Endothelial cell of umbilical vein (primary cell): ENCODE measurements at regions not wholly inside any gene's neighbourhood (a gene's known extent, or its start where the extent isn't known, plus 50 kb on each side); places are given as distances from the start of the nearest gene placed in this dataset.

Source experiments
- BruUV-seq: library from RNA; stranded (reverse); fragments of 400-500 nt; replicated peaks from 2 replicates; lab custom pipeline; 2021; lab: Mats Ljungman, UMichigan
- CTCF ChIA-PET: fragments of 300-600, 350-600 bp; sonication (Branson Sonifier 250); formaldehyde crosslinking; loops from one replicate; lab custom pipeline; 2021; ENCODE audit warnings: antibody characterized with exemption, inconsistent platforms; lab: Charles Lee
- POLR2A ChIA-PET: fragments of 300-600, 350-600 bp; sonication (Branson Sonifier 250); formaldehyde crosslinking; loops from one replicate; lab custom pipeline; 2021; ENCODE audit warnings: antibody characterized with exemption, inconsistent platforms; lab: Charles Lee
- DNase-seq: peaks from one replicate; pipeline ENCODE4 v3.0.0-alpha.2; 2011; ENCODE audit warnings: low read depth, low spot score
- FAIRE-seq: peaks from 2 replicates; lab custom pipeline; 2011; peaks lifted over from hg19 to GRCh38; lab: Jason Lieb, UNC
- H2AFZ ChIP-seq: 2 replicates; pipeline ENCODE4 v1.6.0; 2012; ENCODE audit warnings: low read depth, low read length, control low read depth, inconsistent platforms
- H3K27ac ChIP-seq: 2 replicates; pipeline ENCODE4 v1.5.1; 2011; ENCODE audit warnings: low read depth, mild to moderate bottlenecking, control low read depth, low read length, moderate library complexity; ENCODE audit not compliant: insufficient read depth
- H3K27me3 ChIP-seq, 2 experiments: 2 replicates each; pipeline versions ENCODE4 v1.6.0 to v1.6.1; 2011; ENCODE audit warnings: low read length in 2 of 2, mixed read lengths in 1 of 2; ENCODE audit not compliant: control insufficient read depth in 2 of 2, insufficient read depth in 2 of 2
- H3K36me3 ChIP-seq, 2 experiments: 2 replicates in 1 of 2; 3 replicates in 1 of 2; pipeline ENCODE4 v1.5.1; 2011; ENCODE audit warnings: low read length in 2 of 2, mild to moderate bottlenecking in 1 of 2, moderate library complexity in 1 of 2; ENCODE audit not compliant: control insufficient read depth in 2 of 2, insufficient read depth in 2 of 2; ENCODE audit errors: extremely low read depth in 1 of 2
- H3K4me1 ChIP-seq: 3 replicates; pipeline ENCODE4 v1.5.1; 2011; ENCODE audit warnings: mild to moderate bottlenecking, low read length; ENCODE audit not compliant: control insufficient read depth, insufficient read depth; ENCODE audit errors: extremely low read depth
- H3K4me2 ChIP-seq: 2 replicates; pipeline ENCODE4 v1.6.1; 2011; ENCODE audit warnings: low read length, control low read depth, mixed read lengths; ENCODE audit not compliant: insufficient read depth
- H3K4me3 ChIP-seq, 3 experiments: fragments of 200-600 bp in 1 of 3; sonication (generic), shearing (Covaris generic) in 1 of 3; replicated peaks in 1 of 3; 2 replicates each; pipeline ENCODE4 v1.5.1; 2011 to 2016; ENCODE audit warnings: control low read depth in 3 of 3, low read length in 3 of 3, mild to moderate bottlenecking in 2 of 3, inconsistent platforms in 1 of 3, low read depth in 1 of 3, moderate library complexity in 1 of 3; ENCODE audit not compliant: insufficient read depth in 1 of 3
- H3K79me2 ChIP-seq: 2 replicates; pipeline ENCODE4 v1.6.0; 2012; ENCODE audit warnings: low read length, inconsistent platforms; ENCODE audit not compliant: control insufficient read depth, insufficient read depth
- H3K9ac ChIP-seq: replicated peaks from 2 replicates; pipeline ENCODE3; 2011; ENCODE audit warnings: low read length, control low read depth; ENCODE audit not compliant: insufficient read depth; ENCODE audit errors: extremely low read depth
- H3K9me1 ChIP-seq: replicated peaks from 3 replicates; pipeline ENCODE4 v1.6.0; 2011; ENCODE audit warnings: mild to moderate bottlenecking, low read length; ENCODE audit not compliant: control insufficient read depth, insufficient read depth; ENCODE audit errors: extremely low read depth
- H3K9me3 ChIP-seq: replicated peaks from 2 replicates; pipeline ENCODE4 v1.5.1; 2012; ENCODE audit warnings: low read length, inconsistent platforms; ENCODE audit not compliant: control insufficient read depth, insufficient read depth
- H4K20me1 ChIP-seq: replicated peaks from 2 replicates; pipeline ENCODE3; 2011; ENCODE audit warnings: mild to moderate bottlenecking, low read length; ENCODE audit not compliant: control insufficient read depth, insufficient read depth; ENCODE audit errors: extremely low read depth
- CTCF ChIP-seq, 2 donors: IDR thresholded peaks; 1 replicate in 1 of 2; 2 replicates in 1 of 2; pipeline ENCODE4 v1.5.1; 2011; ENCODE audit warnings: low read length in 2 of 2, mild to moderate bottlenecking in 2 of 2, moderate library complexity in 2 of 2, control low read depth in 1 of 2, inconsistent platforms in 1 of 2, low read depth in 1 of 2; ENCODE audit not compliant: insufficient read depth in 1 of 2; ENCODE audit errors: extremely low read depth in 1 of 2
- EZH2 ChIP-seq: IDR thresholded peaks from 2 replicates; pipeline ENCODE4 v1.6.1; 2012; ENCODE audit warnings: borderline replicate concordance, low read depth, mild to moderate bottlenecking, moderate library complexity, low read length, inconsistent platforms; ENCODE audit not compliant: severe bottlenecking
- FOS ChIP-seq: IDR thresholded peaks from 2 replicates; pipeline ENCODE4 v1.6.1; 2011; ENCODE audit warnings: mild to moderate bottlenecking, low read length, moderate library complexity, borderline replicate concordance; ENCODE audit not compliant: insufficient read depth
- GATA2 ChIP-seq: IDR thresholded peaks from 2 replicates; pipeline ENCODE4 v1.7.0; 2011; ENCODE audit warnings: low read depth, mild to moderate bottlenecking, moderate library complexity, mixed read lengths, low read length; ENCODE audit not compliant: insufficient read length, insufficient read depth
- JUN ChIP-seq: IDR thresholded peaks from 2 replicates; pipeline ENCODE4 v1.6.1; 2011; ENCODE audit warnings: borderline replicate concordance, low read depth; ENCODE audit not compliant: insufficient read length, insufficient read depth
- MAX ChIP-seq: IDR thresholded peaks from 2 replicates; pipeline ENCODE4 v1.6.1; 2011; ENCODE audit not compliant: insufficient read depth, insufficient read length
- MYC ChIP-seq: IDR thresholded peaks from one replicate; pipeline ENCODE4 v1.6.1; 2011; ENCODE audit warnings: mild to moderate bottlenecking, low read depth, low read length
- POLR2A ChIP-seq: IDR thresholded peaks from 2 replicates; pipeline ENCODE4 v1.6.1; 2012; ENCODE audit warnings: low read depth, mild to moderate bottlenecking, control low read depth, low read length
- POLR2AphosphoS5 ChIP-seq: IDR thresholded peaks from 2 replicates; pipeline ENCODE4 v1.6.1; 2012; ENCODE audit warnings: low read depth, mild to moderate bottlenecking, control low read depth, low read length, moderate library complexity; ENCODE audit not compliant: insufficient read depth
- dilution Hi-C: fragments of 300-500 bp; cut with MboI; formaldehyde crosslinking; loops from one replicate; pipeline ENCODE4 v1.15.0; 2019; ENCODE audit warnings: low sequenced_read_pairs; ENCODE audit not compliant: extremely low pct_ligation_motif_present
- intact Hi-C: fragments of 100-400 bp; cut with micrococcal nuclease; formaldehyde crosslinking; loops from one replicate; pipeline ENCODE4 v1.10.0; 2022

GRCh38 chr6:1068905-1069304 is 243.0 kb upstream of the FOXQ1 start:
- Histone ChIP-seq H4K20me1 (no peaks in the 10 kb centered on the region), H3K4me3 (no peak overlapping the region), H3K9ac (no peak overlapping the region), H3K27ac (no peak overlapping the region), H3K9me3 (no peaks in the 10 kb centered on the region), H3K79me2 (no peaks in the 10 kb centered on the region), H3K4me1 (no peaks in the 10 kb centered on the region), H3K9me1 (no peaks in the 10 kb centered on the region), H3K4me2 (no peak overlapping the region), H3K27me3 (no peaks in the 10 kb centered on the region), H2AFZ (no peak overlapping the region), H3K36me3 (no peaks in the 10 kb centered on the region)
- DNase-seq (no peak), FAIRE-seq (no peak)
- ChIA-PET POLR2A (no interaction called here), CTCF (no interaction called here)
- TF ChIP-seq CTCF (IDR thresholded peaks at IDR 0.05; ENCODE audit: extremely low read depth in 1 of 2, insufficient read depth in 1 of 2, low read depth in 1 of 2, low read length in 2 of 2), result no peak
- TF ChIP-seq FOS, result no peak
- TF ChIP-seq POLR2A, result no peak
- no peak for TF ChIP-seq POLR2AphosphoS5
- TF ChIP-seq MAX, result no peak
- no peak for TF ChIP-seq GATA2
- no peak for TF ChIP-seq EZH2
- TF ChIP-seq JUN, result no peak
- TF ChIP-seq MYC, result no peak
- BruUV-seq, result no TSS peak
- intact Hi-C loops, result no loop called here
- dilution Hi-C loops, result no loop called here
